Cardiac fibroblast (primary cell): ENCODE measurements at regions not wholly inside any gene's neighbourhood (a gene's known extent, or its start where the extent isn't known, plus 50 kb on each side); places are given as distances from the start of the nearest gene placed in this dataset.

ENCODE experiments used
- DNase-seq, 2 donors: peaks; one replicate each; pipeline versions ENCODE4 v3.0.0 to v3.0.0-alpha.2; 2010; ENCODE audit warnings: low read depth in 2 of 2
- H3K4me3 ChIP-seq, 2 donors: replicated peaks in 1 of 2; 1 replicate in 1 of 2; 2 replicates in 1 of 2; pipeline ENCODE4 v1.5.1; 2011; ENCODE audit warnings: low read depth in 2 of 2, low read length in 2 of 2, mild to moderate bottlenecking in 2 of 2, moderate library complexity in 1 of 2
- TF ChIP-seq, protein P1 (sequence below): IDR thresholded peaks from one replicate; pipeline ENCODE4 v1.5.1; 2011; ENCODE audit warnings: low read depth, mild to moderate bottlenecking, low read length, inconsistent platforms

DNA sequence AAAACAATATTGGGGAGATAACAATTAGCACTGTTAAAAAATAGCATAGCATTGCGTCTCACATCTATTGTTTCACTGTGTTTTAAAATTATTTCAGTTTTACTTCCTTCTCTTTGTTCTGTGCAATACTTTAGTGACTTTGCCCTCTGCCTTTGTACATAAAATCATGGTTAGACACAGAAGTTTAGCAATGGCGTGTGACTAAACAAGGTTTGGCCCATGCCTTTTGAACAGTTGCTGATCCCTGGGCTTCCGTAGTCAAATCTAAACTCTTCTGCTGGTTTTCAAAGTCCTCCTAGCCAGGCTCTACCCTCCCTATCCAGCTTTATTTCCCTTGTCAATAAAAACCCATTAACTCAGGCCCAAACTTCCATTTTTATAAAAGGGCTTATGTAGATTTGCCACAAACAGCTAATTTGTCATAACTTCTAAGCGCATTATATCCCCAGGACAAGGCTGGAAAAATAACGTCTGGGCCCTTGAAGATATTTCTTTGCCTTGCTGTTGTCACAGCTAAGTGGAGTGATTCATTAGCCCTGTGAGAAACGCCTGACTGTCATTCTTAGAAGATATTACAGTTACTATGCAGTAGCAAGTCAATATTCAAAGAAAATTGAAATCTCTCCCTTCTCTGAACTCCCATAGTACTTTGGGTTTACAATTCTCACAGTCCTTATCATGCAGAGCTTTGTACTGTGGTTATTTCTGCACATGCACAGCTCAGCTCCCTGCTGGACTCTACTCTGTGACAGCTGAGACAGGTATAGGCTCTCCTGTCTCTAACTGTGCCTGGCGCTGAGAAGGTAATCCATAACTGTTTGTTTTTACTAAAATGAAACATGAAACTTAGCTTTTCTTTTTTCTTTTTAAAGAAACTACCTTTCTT is 123.4 kb upstream of the SLC24A5 start:
- no peak for DNase-seq
- H3K4me3 ChIP-seq, result no peak overlapping the region
- TF ChIP-seq, protein P1, sequence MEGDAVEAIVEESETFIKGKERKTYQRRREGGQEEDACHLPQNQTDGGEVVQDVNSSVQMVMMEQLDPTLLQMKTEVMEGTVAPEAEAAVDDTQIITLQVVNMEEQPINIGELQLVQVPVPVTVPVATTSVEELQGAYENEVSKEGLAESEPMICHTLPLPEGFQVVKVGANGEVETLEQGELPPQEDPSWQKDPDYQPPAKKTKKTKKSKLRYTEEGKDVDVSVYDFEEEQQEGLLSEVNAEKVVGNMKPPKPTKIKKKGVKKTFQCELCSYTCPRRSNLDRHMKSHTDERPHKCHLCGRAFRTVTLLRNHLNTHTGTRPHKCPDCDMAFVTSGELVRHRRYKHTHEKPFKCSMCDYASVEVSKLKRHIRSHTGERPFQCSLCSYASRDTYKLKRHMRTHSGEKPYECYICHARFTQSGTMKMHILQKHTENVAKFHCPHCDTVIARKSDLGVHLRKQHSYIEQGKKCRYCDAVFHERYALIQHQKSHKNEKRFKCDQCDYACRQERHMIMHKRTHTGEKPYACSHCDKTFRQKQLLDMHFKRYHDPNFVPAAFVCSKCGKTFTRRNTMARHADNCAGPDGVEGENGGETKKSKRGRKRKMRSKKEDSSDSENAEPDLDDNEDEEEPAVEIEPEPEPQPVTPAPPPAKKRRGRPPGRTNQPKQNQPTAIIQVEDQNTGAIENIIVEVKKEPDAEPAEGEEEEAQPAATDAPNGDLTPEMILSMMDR, result no peak

GRCh38 chr15:47998619-47999019 is 122.2 kb upstream of the SLC24A5 start:
- no peak for DNase-seq
- no peak overlapping the region for H3K4me3 ChIP-seq
- TF ChIP-seq, protein P1, result no peak

- H3K4me3 ChIP-seq, result no peak overlapping the region
- TF ChIP-seq, protein P1, result no peak
- no peak for DNase-seq
Observed at GRCh38 chr15:48001393-48002039, 119.3 kb upstream of the SLC24A5 start.

DNA sequence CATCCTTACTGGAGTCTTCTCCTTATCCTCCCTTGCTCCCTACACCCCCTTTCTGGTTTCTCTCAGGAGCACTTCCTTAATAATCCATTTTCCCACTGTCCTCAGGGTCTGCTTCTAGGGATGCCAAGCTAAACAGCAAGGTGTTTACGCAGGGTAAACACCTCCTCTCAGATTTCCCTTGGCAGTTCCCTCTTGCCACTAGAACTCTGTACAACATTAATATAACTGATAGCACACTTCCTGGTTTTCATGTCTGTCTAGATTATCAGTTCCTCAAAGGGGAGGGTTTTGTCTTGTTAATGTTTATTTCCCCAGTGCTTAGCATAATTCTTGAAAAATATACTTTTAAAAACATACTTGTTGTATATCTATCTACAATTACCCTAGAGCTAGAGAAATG is 118.0 kb upstream of the SLC24A5 start:
- TF ChIP-seq, protein P1, result no peak
- no peak for DNase-seq
- no peak overlapping the region for H3K4me3 ChIP-seq

GRCh38 chr15:48003441-48003840 is 117.3 kb upstream of the SLC24A5 start:
- TF ChIP-seq, protein P1, result no peak
- no peak for DNase-seq
- no peak overlapping the region for H3K4me3 ChIP-seq

DNA sequence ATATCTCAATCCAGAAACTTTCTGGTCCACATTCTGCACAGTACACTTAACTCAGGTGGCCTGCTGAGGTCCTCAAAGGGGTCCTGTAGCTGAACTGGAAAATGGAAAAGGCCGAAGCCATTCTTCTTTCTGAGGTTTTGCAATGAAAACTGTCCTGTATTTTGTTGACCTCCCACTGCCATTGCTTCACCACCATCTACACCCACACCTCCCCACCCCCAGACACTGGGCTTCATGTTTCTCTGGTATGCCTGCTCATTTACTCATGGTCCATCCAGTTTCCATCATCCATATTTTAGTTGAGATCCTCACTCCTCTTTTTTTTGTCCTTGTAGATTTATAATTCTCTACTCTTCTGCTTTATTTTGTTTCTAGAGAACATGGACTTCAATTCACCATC is 115.7 kb upstream of the SLC24A5 start:
- no peak for DNase-seq
- TF ChIP-seq, protein P1, result no peak
- no peak overlapping the region for H3K4me3 ChIP-seq
